ENCODE measurements at regions not wholly inside any gene's neighbourhood (a gene's known extent, or its start where the extent isn't known, plus 50 kb on each side); places are given as distances from the start of the nearest gene placed in this dataset.
A peak's percentile ranks its signal among the peaks of the same experiment; 100 is the strongest.
"Not testable (repeated sequence)": the region's sequence is repeated elsewhere in the genome, so short reads cannot be mapped to it uniquely, and the experiment has no call there.

DNA sequence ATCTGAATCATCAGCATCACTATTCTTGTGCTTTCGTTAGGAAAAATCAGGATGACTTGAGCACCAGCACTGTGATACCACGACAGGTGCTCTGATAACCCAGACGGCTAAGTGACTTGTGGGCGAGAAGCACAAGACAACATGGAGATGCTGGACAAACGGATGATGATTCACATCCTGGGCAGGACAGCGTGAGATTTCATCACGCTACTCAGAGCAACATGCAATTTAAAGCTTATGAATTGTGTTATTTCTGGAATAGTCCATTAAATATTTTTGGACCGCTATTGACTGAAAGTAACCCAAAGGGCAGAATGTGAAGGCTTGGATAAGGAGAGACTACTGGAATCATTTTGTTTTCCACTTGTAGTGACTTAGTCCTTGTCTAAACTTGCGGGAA lies 114.8 kb upstream of the DAPK1 start:
- H3K4me3 ChIP-seq (ENCODE audit: low read depth, low read length): no peak overlapping the region
- DNase-seq (ENCODE audit: low read depth): peak; percentile 86
- TF ChIP-seq CTCF (conservative IDR thresholded peaks at IDR 0.05; ENCODE audit: low read depth, low read length): no peak

DNA sequence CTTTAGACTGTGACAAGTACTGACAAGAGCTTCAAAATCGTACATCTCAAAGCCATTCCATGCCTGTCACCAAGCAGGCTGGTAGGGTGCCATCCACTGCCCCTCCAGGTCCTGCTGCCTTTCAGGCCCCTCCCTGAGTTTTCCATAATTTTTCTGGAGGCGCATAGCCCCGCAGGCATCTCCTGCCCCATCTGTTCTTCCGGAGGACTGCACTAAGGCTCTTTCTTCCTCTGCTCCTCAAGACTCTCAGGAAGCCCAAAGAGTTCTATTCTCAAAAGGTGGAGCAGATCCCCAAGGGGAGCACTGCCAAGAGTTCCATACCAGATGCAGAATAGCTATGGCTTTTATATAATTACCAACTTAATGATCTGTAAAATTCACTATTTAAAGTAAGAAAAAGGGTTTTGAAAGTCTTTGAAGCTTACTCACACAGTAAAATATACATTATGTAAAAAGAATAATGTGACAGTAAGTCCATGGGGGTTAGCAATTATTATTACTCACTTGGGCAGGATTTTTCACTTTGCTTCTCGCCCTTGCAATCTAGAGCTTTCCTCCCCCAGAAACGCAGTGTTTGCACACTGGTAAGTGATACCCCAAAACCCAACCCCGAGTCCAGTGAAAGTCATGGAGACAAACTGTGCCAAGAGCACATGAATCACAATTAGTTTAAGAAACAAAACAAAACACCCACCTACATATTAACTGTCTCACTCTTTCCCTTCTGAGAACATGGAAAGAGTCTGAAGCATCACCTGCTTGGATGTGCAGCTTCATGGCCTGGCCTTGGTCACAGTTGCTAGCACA lies 114.1 kb upstream of the DAPK1 start:
- no peak overlapping the region for H3K4me3 ChIP-seq (ENCODE audit: low read depth, low read length)
- no peak for TF ChIP-seq CTCF (conservative IDR thresholded peaks at IDR 0.05; ENCODE audit: low read depth, low read length)
- DNase-seq (ENCODE audit: low read depth): no peak

GRCh38 chr9:87386490-87387025 lies 111.1 kb upstream of the DAPK1 start:
- no peak overlapping the region for H3K4me3 ChIP-seq (ENCODE audit: low read depth, low read length)
- peak; percentile 28 for DNase-seq (ENCODE audit: low read depth)
- TF ChIP-seq CTCF (conservative IDR thresholded peaks at IDR 0.05; ENCODE audit: low read depth, low read length): no peak

GRCh38 chr9:87387351-87388011 lies 110.2 kb upstream of the DAPK1 start:
- no peak overlapping the region for H3K4me3 ChIP-seq (ENCODE audit: low read depth, low read length)
- no peak for TF ChIP-seq CTCF (conservative IDR thresholded peaks at IDR 0.05; ENCODE audit: low read depth, low read length)
- DNase-seq (ENCODE audit: low read depth): peak; percentile 30

GRCh38 chr9:87388708-87389107 lies 109.0 kb upstream of the DAPK1 start:
- DNase-seq (ENCODE audit: low read depth); H3K4me3 ChIP-seq (ENCODE audit: low read depth, low read length): not testable (repeated sequence)

DNA sequence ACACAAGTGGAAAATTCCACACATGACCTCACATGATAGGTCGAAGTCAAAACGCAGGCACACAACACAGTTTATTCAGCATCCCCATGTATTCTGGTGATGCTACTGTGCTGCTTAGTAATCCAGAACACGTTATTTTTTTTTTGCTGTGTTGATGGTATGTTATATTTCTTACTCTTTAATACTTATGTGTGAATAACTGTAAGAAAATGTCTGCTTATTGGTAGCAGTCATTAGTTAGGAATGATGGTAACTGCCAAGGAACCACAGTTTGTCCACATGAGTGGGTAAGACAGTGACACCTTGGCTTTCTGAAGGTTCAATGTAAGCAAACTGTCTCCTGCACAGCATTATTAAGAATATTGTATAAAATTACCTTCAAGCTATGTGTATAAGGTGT lies 107.7 kb upstream of the DAPK1 start:
- TF ChIP-seq CTCF (conservative IDR thresholded peaks at IDR 0.05; ENCODE audit: low read depth, low read length): no peak

DNA sequence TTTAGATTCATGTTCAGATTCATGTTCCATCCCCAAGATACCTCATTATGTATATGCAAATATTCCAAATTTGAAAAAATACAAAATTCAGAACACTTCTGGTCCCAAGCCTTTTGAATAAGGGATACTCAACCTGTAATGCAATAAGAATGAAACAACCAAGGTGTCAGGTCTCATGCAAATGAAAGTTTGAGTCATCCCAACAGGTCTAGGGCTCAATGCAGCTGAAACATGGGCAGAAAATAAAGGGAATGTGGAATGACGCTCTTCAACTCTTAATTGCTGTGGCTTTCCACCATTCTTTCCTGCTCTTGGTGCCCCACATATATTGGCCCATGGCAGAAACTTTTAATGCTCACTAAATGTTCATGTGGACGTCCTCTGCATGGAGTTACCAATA lies 107.3 kb upstream of the DAPK1 start:
- no peak overlapping the region for H3K4me3 ChIP-seq (ENCODE audit: low read depth, low read length)
- no peak for TF ChIP-seq CTCF (conservative IDR thresholded peaks at IDR 0.05; ENCODE audit: low read depth, low read length)
- no peak for DNase-seq (ENCODE audit: low read depth)

More for the DNA sequence above, 107.7 kb upstream of the DAPK1 start:
- DNase-seq (ENCODE audit: low read depth): peak; percentile 14
- no peak overlapping the region for H3K4me3 ChIP-seq (ENCODE audit: low read depth, low read length)

Data from choroid plexus epithelial cell (primary cell).